K562 (cell line): ENCODE measurements at regions not wholly inside any gene's neighbourhood (a gene's known extent, or its start where the extent isn't known, plus 50 kb on each side); places are given as distances from the start of the nearest gene placed in this dataset.

Experiments used
- ATAC-seq: fragments of 200-7000 bp; cut with Tn5 transposase; 3 replicates; pipeline ENCODE4 v1.9.1; 2020; ENCODE audit warnings: moderate library complexity
- BruUV-seq: library from RNA; stranded (reverse); fragments of 400-500 nt; replicated peaks from 2 replicates; lab custom pipeline; 2021; lab: Mats Ljungman, UMichigan
- CTCF ChIA-PET: fragments of 300-600 bp; formaldehyde crosslinking; extraction: SDS; loops from one replicate; lab custom pipeline; 2021; ENCODE audit warnings: low intra/inter-chr PET ratio; lab: Yijun Ruan, JAX
- POLR2A ChIA-PET: fragments of 300-600, 350-650 bp; sonication (Branson Sonifier 250); formaldehyde crosslinking; extraction: SDS; loops from one replicate; lab custom pipeline; 2021; ENCODE audit warnings: antibody characterized with exemption, inconsistent platforms; lab: Yijun Ruan, JAX
- DNase-seq, 4 experiments: peaks; one replicate each; pipeline versions ENCODE4 v3.0.0 to v3.0.0-alpha.2; 2011 to 2018; ENCODE audit warnings: low spot score in 3 of 4, mixed read lengths in 3 of 4; ENCODE audit errors: extremely low read depth in 1 of 4
- FAIRE-seq: peaks from 2 replicates; lab custom pipeline; 2011; peaks lifted over from hg19 to GRCh38; lab: Jason Lieb, UNC
- H2AFZ ChIP-seq: 2 replicates; pipeline ENCODE4 v1.6.0; 2011; ENCODE audit warnings: low read depth, low read length, control low read depth, inconsistent platforms
- H3K27ac ChIP-seq: fragments of 200-600 bp; 3 replicates; pipeline ENCODE4 v1.8.0; 2011; ENCODE audit warnings: low read depth, mild to moderate bottlenecking, control low read depth, inconsistent platforms, low read length, moderate library complexity, mixed read lengths; ENCODE audit errors: extremely low read depth
- H3K27me3 ChIP-seq, 2 experiments: fragments of 300-600 bp in 1 of 2; 2 replicates in 1 of 2; 3 replicates in 1 of 2; pipeline versions ENCODE4 v1.6.0 to v1.8.0; 2011; ENCODE audit warnings: inconsistent platforms in 2 of 2, low read length in 2 of 2, mild to moderate bottlenecking in 1 of 2, mixed read lengths in 1 of 2, moderate library complexity in 1 of 2; ENCODE audit not compliant: control insufficient read depth in 2 of 2, insufficient read depth in 2 of 2
- H3K36me3 ChIP-seq: fragments of 300-600 bp; 3 replicates; pipeline ENCODE4 v1.8.0; 2011; ENCODE audit warnings: mild to moderate bottlenecking, low read length, inconsistent platforms; ENCODE audit not compliant: control insufficient read depth, insufficient read depth
- H3K4me1 ChIP-seq, 2 experiments: fragments of 200-600 bp in 1 of 2; replicated peaks in 1 of 2; 2 replicates in 1 of 2; 3 replicates in 1 of 2; pipeline versions ENCODE4 v1.5.1 to v1.8.0; 2011; ENCODE audit warnings: inconsistent platforms in 2 of 2, low read length in 2 of 2, mild to moderate bottlenecking in 1 of 2, mixed read lengths in 1 of 2, moderate library complexity in 1 of 2; ENCODE audit not compliant: control insufficient read depth in 2 of 2, insufficient read depth in 2 of 2
- H3K4me2 ChIP-seq: 2 replicates; pipeline ENCODE4 v1.6.1; 2011; ENCODE audit warnings: low read length, control low read depth, inconsistent platforms, mixed read lengths; ENCODE audit not compliant: insufficient read depth
- H3K4me3 ChIP-seq: fragments of 200-600 bp; sonication (generic), shearing (Covaris generic); 2 replicates; pipeline ENCODE4 v1.5.1; 2016; ENCODE audit warnings: control low read depth, inconsistent platforms
- H3K79me2 ChIP-seq: fragments of 200-600 bp; 3 replicates; pipeline ENCODE4 v1.8.0; 2011; ENCODE audit warnings: low read length, inconsistent platforms; ENCODE audit not compliant: control insufficient read depth, insufficient read depth
- H3K9ac ChIP-seq, 2 experiments: 2 replicates each; pipeline versions ENCODE4 v1.6.0 to v1.6.1; 2011; ENCODE audit warnings: low read depth in 2 of 2, low read length in 2 of 2, control low read depth in 1 of 2, inconsistent platforms in 1 of 2, mild to moderate bottlenecking in 1 of 2, mixed read lengths in 1 of 2; ENCODE audit not compliant: insufficient read depth in 1 of 2
- H3K9me1 ChIP-seq: one replicate; pipeline ENCODE4 v1.6.0; 2011; ENCODE audit warnings: inconsistent platforms, mild to moderate bottlenecking, low read length, moderate library complexity; ENCODE audit not compliant: control insufficient read depth, insufficient read depth
- H3K9me3 ChIP-seq: replicated peaks from 2 replicates; pipeline ENCODE4 v1.5.1; 2011; ENCODE audit warnings: low read depth, low read length, inconsistent platforms; ENCODE audit not compliant: control insufficient read depth, insufficient read depth
- H4K20me1 ChIP-seq: replicated peaks from 2 replicates; pipeline ENCODE4 v1.6.1; 2011; ENCODE audit warnings: low read length, inconsistent platforms, mixed read lengths; ENCODE audit not compliant: control insufficient read depth, insufficient read depth
- KAT8 ChIP-seq: fragments of 450-650 bp; IDR thresholded peaks from 2 replicates; pipeline ENCODE4 v1.6.1; 2016; ENCODE audit warnings: low read depth, mild to moderate bottlenecking
- NBN ChIP-seq: fragments of 450-650 bp; IDR thresholded peaks from 2 replicates; pipeline ENCODE4 v1.6.1; 2016; ENCODE audit warnings: low read depth, mild to moderate bottlenecking
- WGBS: fragments of 100-300 bp; shearing (Covaris generic); methylation state at CpG from one replicate; pipeline ENCODE4 v1.1.6; 2016; ENCODE audit warnings: low coverage, mixed read lengths; ENCODE audit not compliant: insufficient coverage; ENCODE audit errors: missing lambda C conversion rate; 5-methylcytosine and 5-hydroxymethylcytosine counted together
- in situ Hi-C: fragments of 300-500 bp; cut with MboI; formaldehyde crosslinking; loops from 4 replicates; pipeline ENCODE4 v1.15.0; 2018; ENCODE audit warnings: inconsistent platforms, mixed read lengths
- intact Hi-C: fragments of 100-400 bp; cut with micrococcal nuclease; formaldehyde crosslinking; loops from 2 replicates; pipeline ENCODE4 v1.14.2; 2022
- TF ChIP-seq, protein P1 (sequence below): fragments of 150-350 bp; IDR thresholded peaks from 2 replicates; pipeline ENCODE4 v1.6.1; 2014; ENCODE audit warnings: low read depth, mild to moderate bottlenecking, low read length, borderline replicate concordance

DNA sequence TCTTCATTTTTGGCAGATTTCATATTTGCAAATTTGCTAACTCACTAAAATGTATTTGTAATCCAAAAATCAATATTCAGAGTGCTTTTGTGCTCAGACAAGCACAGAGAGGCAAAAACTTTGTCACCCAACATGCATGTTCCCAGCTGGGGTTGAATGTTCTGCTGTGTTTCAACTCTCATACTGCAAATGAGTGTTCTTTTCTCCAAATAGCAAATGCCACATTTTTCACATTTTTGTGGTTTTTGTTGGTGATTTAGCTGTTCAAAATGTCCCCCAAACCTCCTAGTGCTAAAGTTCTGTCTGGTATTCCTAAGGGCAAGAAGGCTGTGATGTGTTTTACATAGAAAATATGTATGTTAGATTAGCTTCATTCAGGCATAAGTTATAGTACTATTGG is 87.3 kb upstream of the PCSK5 start (continued):
- TF ChIP-seq, protein P1, sequence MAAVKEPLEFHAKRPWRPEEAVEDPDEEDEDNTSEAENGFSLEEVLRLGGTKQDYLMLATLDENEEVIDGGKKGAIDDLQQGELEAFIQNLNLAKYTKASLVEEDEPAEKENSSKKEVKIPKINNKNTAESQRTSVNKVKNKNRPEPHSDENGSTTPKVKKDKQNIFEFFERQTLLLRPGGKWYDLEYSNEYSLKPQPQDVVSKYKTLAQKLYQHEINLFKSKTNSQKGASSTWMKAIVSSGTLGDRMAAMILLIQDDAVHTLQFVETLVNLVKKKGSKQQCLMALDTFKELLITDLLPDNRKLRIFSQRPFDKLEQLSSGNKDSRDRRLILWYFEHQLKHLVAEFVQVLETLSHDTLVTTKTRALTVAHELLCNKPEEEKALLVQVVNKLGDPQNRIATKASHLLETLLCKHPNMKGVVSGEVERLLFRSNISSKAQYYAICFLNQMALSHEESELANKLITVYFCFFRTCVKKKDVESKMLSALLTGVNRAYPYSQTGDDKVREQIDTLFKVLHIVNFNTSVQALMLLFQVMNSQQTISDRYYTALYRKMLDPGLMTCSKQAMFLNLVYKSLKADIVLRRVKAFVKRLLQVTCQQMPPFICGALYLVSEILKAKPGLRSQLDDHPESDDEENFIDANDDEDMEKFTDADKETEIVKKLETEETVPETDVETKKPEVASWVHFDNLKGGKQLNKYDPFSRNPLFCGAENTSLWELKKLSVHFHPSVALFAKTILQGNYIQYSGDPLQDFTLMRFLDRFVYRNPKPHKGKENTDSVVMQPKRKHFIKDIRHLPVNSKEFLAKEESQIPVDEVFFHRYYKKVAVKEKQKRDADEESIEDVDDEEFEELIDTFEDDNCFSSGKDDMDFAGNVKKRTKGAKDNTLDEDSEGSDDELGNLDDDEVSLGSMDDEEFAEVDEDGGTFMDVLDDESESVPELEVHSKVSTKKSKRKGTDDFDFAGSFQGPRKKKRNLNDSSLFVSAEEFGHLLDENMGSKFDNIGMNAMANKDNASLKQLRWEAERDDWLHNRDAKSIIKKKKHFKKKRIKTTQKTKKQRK, result no peak

DNA sequence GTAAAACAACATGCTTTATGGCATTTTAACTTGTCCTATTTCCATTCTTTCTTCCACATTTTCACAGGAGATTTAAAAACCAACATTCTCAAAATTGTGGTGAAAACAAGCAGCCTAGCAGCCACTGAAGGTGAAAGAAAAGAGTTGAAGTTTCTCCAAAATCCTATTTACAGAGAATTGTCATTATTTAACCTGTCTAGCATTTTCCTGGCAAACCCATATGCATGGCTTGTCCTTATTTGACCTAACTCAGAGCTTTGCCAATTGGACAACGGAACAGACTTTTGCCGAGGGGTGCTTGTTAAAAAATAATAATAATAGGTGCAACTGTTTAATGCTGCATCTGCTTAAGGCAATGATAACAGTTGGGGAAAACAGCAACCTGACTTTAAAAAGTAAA is 80.4 kb upstream of the PCSK5 start:
- ChIA-PET CTCF (no interaction called here), POLR2A (no interaction called here)
- Histone ChIP-seq H3K4me3 (no peak overlapping the region), H3K4me1 (no peaks in the 10 kb centered on the region), H3K36me3 (no peaks in the 10 kb centered on the region), H3K9ac (no peak overlapping the region), H3K27me3 (no peaks in the 10 kb centered on the region), H4K20me1 (no peaks in the 10 kb centered on the region), H3K4me2 (no peak overlapping the region), H3K79me2 (no peaks in the 10 kb centered on the region), H3K27ac (no peak overlapping the region), H2AFZ (no peak overlapping the region), H3K9me1 (no peaks in the 10 kb centered on the region), H3K9me3 (no peaks in the 10 kb centered on the region)
- no TSS peak for BruUV-seq
- in situ Hi-C loops, result no loop called here
- FAIRE-seq (no peak), ATAC-seq (no peak), DNase-seq (no peak)
- intact Hi-C loops, result no loop called here
- no CpG with 5 or more reads among the region's 2 CpGs for WGBS
- TF ChIP-seq KAT8, result no peak
- no peak for TF ChIP-seq NBN
